MM.1S (cell line): ENCODE measurements at regions not wholly inside any gene's neighbourhood (a gene's known extent, or its start where the extent isn't known, plus 50 kb on each side); places are given as distances from the start of the nearest gene placed in this dataset.

Experiments used
- CTCF ChIP-seq: fragments of 300-600 bp; sonication (generic); IDR thresholded peaks from 2 replicates; pipeline ENCODE4 v1.5.1; 2016; ENCODE audit warnings: antibody characterized with exemption, low read length, mixed read lengths
- EZH2phosphoT487 ChIP-seq: fragments of 300-600 bp; sonication (generic); IDR thresholded peaks from 2 replicates; pipeline ENCODE4 v1.6.1; 2018; ENCODE audit warnings: antibody characterized with exemption, low read length

- TF ChIP-seq CTCF (no peak), EZH2phosphoT487 (no peak)
These were observed 204.8 kb upstream of the GALNT2 start for GRCh38 chr1:229862017-229862774.
